DND-41 (cell line): ENCODE measurements at regions not wholly inside any gene's neighbourhood (a gene's known extent, or its start where the extent isn't known, plus 50 kb on each side); places are given as distances from the start of the nearest gene placed in this dataset.

ENCODE experiments used
- CTCF ChIP-seq: IDR thresholded peaks from 2 replicates; pipeline ENCODE4 v1.5.1; 2012; ENCODE audit warnings: borderline replicate concordance, low read length, moderate library complexity, mild to moderate bottlenecking; ENCODE audit not compliant: poor library complexity, severe bottlenecking; ENCODE audit errors: extremely low read depth
- EZH2 ChIP-seq: IDR thresholded peaks from 3 replicates; pipeline ENCODE4 v1.6.1; 2012; ENCODE audit warnings: borderline replicate concordance, low read depth, mild to moderate bottlenecking, moderate library complexity, low read length, inconsistent platforms; ENCODE audit not compliant: severe bottlenecking

DNA sequence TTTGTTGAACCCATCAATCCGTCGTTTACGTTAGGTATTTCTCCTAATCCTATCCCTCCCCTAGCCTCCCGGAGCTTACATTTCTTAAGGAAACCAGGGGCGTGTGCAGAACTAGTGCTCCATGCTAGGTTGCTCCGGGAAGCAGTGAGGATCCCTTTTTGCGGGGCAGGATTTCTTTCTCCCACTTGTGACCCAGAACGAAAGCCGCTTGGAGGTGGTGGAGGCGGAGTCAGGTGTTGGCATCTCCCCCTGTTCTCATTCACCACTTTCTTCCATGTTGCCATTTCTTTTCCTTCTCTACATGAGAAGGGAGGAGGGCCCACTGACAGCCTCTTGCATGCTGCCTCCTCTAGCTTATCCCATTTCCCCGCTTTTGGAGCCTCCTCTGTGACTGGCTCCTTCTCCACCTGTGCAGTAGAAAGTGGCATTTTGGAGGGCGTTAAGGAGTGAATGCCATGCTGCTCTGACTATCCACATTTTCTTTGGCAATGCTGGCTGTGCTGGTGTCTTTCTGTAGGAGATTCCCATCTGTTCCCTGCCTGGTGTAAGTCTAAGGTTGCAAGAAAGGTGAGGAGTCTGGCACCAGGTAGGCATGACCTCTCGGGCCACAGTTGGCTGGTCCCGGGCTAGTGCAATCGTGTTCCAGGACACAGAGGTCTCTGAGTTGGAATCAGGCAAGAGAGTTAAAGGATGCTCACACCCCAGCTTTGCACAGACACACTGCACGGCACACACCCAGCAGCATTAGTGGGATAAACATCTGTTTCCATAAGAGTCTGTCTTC lies 89.5 kb downstream of the ACKR3 start:
- TF ChIP-seq CTCF (no peak), EZH2 (no peak)
